H1 (cell line): ENCODE measurements at regions not wholly inside any gene's neighbourhood (a gene's known extent, or its start where the extent isn't known, plus 50 kb on each side); places are given as distances from the start of the nearest gene placed in this dataset.

ENCODE experiments used
- CTCF ChIA-PET: fragments of 300-600 bp; sonication (Branson Sonifier 250); formaldehyde crosslinking; loops from one replicate; lab custom pipeline; 2021; ENCODE audit not compliant: partially characterized antibody; lab: Charles Lee
- POLR2A ChIA-PET: fragments of 300-600 bp; sonication (Branson Sonifier 250); formaldehyde crosslinking; loops from one replicate; lab custom pipeline; 2021; ENCODE audit warnings: inconsistent platforms; ENCODE audit not compliant: partially characterized antibody; lab: Charles Lee
- DNase-seq, 2 experiments: peaks; one replicate each; pipeline versions ENCODE4 v3.0.0 to v3.0.0-alpha.2; 2010 to 2022; ENCODE audit warnings: low spot score in 2 of 2, low read depth in 1 of 2, mixed read lengths in 1 of 2
- FAIRE-seq: peaks from 2 replicates; lab custom pipeline; 2011; peaks lifted over from hg19 to GRCh38; lab: Jason Lieb, UNC
- H2AFZ ChIP-seq: 2 replicates; pipeline ENCODE4 v1.8.1; 2012; ENCODE audit warnings: low read length, inconsistent platforms
- H2AK5ac ChIP-seq: 2 replicates; pipeline ENCODE4 v1.6.1; 2013; ENCODE audit warnings: low read depth, low read length
- H2BK120ac ChIP-seq: replicated peaks from 2 replicates; pipeline ENCODE3; 2013; ENCODE audit warnings: low read depth, low read length, inconsistent platforms
- H2BK12ac ChIP-seq: 2 replicates; pipeline ENCODE4 v1.6.1; 2013; ENCODE audit warnings: low read depth, low read length
- H2BK15ac ChIP-seq: 2 replicates; pipeline ENCODE4 v1.6.1; 2013; ENCODE audit warnings: low read length
- H2BK20ac ChIP-seq: 2 replicates; pipeline ENCODE4 v1.6.1; 2013; ENCODE audit warnings: low read length
- H2BK5ac ChIP-seq: 2 replicates; pipeline ENCODE4 v1.6.1; 2013; ENCODE audit warnings: low read depth, low read length
- H3K14ac ChIP-seq: 2 replicates; pipeline ENCODE4 v1.6.1; 2013; ENCODE audit warnings: inconsistent platforms; ENCODE audit not compliant: insufficient read length
- H3K18ac ChIP-seq: 2 replicates; pipeline ENCODE4 v1.6.1; 2013; ENCODE audit warnings: low read length; ENCODE audit errors: extremely low read depth
- H3K23ac ChIP-seq: 2 replicates; pipeline ENCODE4 v1.6.1; 2013; ENCODE audit warnings: inconsistent platforms; ENCODE audit not compliant: insufficient read length
- H3K23me2 ChIP-seq: 2 replicates; pipeline ENCODE4 v1.6.1; 2013; ENCODE audit warnings: low read depth, low read length
- H3K27ac ChIP-seq: 2 replicates; pipeline ENCODE4 v1.6.1; 2011; ENCODE audit warnings: low read depth, low read length, inconsistent platforms
- H3K27me3 ChIP-seq, 4 experiments: replicated peaks in 1 of 4; 1 replicate in 1 of 4; 2 replicates in 3 of 4; pipeline versions ENCODE4 v1.6.1 to v1.8.1; 2011 to 2013; ENCODE audit warnings: low read length in 3 of 4, mild to moderate bottlenecking in 3 of 4, inconsistent platforms in 2 of 4, mixed read lengths in 2 of 4, moderate library complexity in 1 of 4; ENCODE audit not compliant: control insufficient read depth in 3 of 4, insufficient read depth in 3 of 4; ENCODE audit errors: extremely low read depth in 1 of 4
- H3K36me3 ChIP-seq, 4 experiments: 2 replicates each; pipeline versions ENCODE4 v1.6.1 to v1.8.1; 2011 to 2013; ENCODE audit warnings: mild to moderate bottlenecking in 4 of 4, low read length in 3 of 4, moderate library complexity in 2 of 4, control low read depth in 1 of 4, inconsistent platforms in 1 of 4; ENCODE audit not compliant: insufficient read depth in 4 of 4, control insufficient read depth in 2 of 4
- H3K4ac ChIP-seq: replicated peaks from 2 replicates; pipeline ENCODE3; 2013; ENCODE audit warnings: low read length, low read depth, mixed read lengths, inconsistent platforms; ENCODE audit not compliant: insufficient read length
- H3K4me1 ChIP-seq, 4 experiments: replicated peaks in 1 of 4; 1 replicate in 1 of 4; 2 replicates in 3 of 4; pipeline versions ENCODE4 v1.6.1 to v1.8.1; 2011 to 2013; ENCODE audit warnings: low read length in 3 of 4, inconsistent platforms in 2 of 4, mixed read lengths in 1 of 4; ENCODE audit not compliant: insufficient read depth in 4 of 4, control insufficient read depth in 3 of 4
- H3K4me2 ChIP-seq, 2 experiments: 2 replicates each; pipeline versions ENCODE4 v1.6.1 to v1.8.1; 2011 to 2013; ENCODE audit warnings: low read depth in 2 of 2, low read length in 2 of 2, control low read depth in 1 of 2, inconsistent platforms in 1 of 2, mild to moderate bottlenecking in 1 of 2; ENCODE audit not compliant: insufficient read depth in 1 of 2
- H3K4me3 ChIP-seq, 4 experiments: fragments of 200-600, 300-600 bp in 1 of 4; sonication (generic), shearing (Covaris generic), sonication (Bioruptor Twin) in 1 of 4; 2 replicates each; pipeline versions ENCODE4 v1.5.1 to v1.8.1; 2011 to 2016; ENCODE audit warnings: low read length in 4 of 4, low read depth in 3 of 4, control low read depth in 2 of 4, inconsistent platforms in 2 of 4, mild to moderate bottlenecking in 2 of 4, mixed read lengths in 1 of 4, moderate library complexity in 1 of 4; ENCODE audit not compliant: insufficient read depth in 2 of 4; ENCODE audit errors: extremely low read depth in 1 of 4
- H3K56ac ChIP-seq: replicated peaks from 2 replicates; pipeline ENCODE3; 2013; ENCODE audit warnings: low read depth, mild to moderate bottlenecking, mixed read lengths, low read length, inconsistent platforms; ENCODE audit not compliant: insufficient read length
- H3K79me1 ChIP-seq: 2 replicates; pipeline ENCODE4 v1.6.1; 2013; ENCODE audit warnings: low read depth, low read length, control low read depth
- H3K79me2 ChIP-seq, 2 experiments: 2 replicates each; pipeline versions ENCODE4 v1.6.1 to v1.8.1; 2012 to 2013; ENCODE audit warnings: low read length in 2 of 2, mild to moderate bottlenecking in 2 of 2, inconsistent platforms in 1 of 2; ENCODE audit not compliant: insufficient read depth in 2 of 2, control insufficient read depth in 1 of 2
- H3K9ac ChIP-seq, 4 experiments: replicated peaks in 1 of 4; 1 replicate in 1 of 4; 2 replicates in 3 of 4; pipeline versions ENCODE4 v1.6.1 to v1.8.1; 2011 to 2013; ENCODE audit warnings: low read depth in 3 of 4, low read length in 3 of 4, control low read depth in 2 of 4, mild to moderate bottlenecking in 2 of 4, moderate library complexity in 2 of 4, inconsistent platforms in 1 of 4; ENCODE audit errors: extremely low read depth in 1 of 4
- H3K9me3 ChIP-seq, 2 experiments: 2 replicates each; pipeline versions ENCODE4 v1.6.1 to v1.8.1; 2012 to 2013; ENCODE audit warnings: mild to moderate bottlenecking in 2 of 2, moderate library complexity in 2 of 2, control low read depth in 1 of 2, inconsistent platforms in 1 of 2, low read depth in 1 of 2, low read length in 1 of 2, mixed read lengths in 1 of 2; ENCODE audit not compliant: insufficient read depth in 2 of 2
- H4K20me1 ChIP-seq, 2 experiments: replicated peaks in 1 of 2; 2 replicates each; pipeline versions ENCODE3 to v1.8.1; 2011 to 2013; ENCODE audit warnings: inconsistent platforms in 2 of 2, low read length in 2 of 2, mild to moderate bottlenecking in 1 of 2; ENCODE audit not compliant: insufficient read depth in 2 of 2, control insufficient read depth in 1 of 2
- H4K5ac ChIP-seq: 2 replicates; pipeline ENCODE4 v1.6.1; 2013; ENCODE audit warnings: low read length, low read depth, mixed read lengths, inconsistent platforms; ENCODE audit not compliant: insufficient read length
- H4K8ac ChIP-seq: 2 replicates; pipeline ENCODE4 v1.8.0; 2013; ENCODE audit warnings: mild to moderate bottlenecking, moderate library complexity, low read length, inconsistent platforms; ENCODE audit not compliant: insufficient read depth; ENCODE audit errors: extremely low read depth
- H4K91ac ChIP-seq: replicated peaks from 2 replicates; pipeline ENCODE3; 2013; ENCODE audit warnings: low read length, mixed read lengths, inconsistent platforms; ENCODE audit not compliant: insufficient read length
- ASH2L ChIP-seq: fragments of 200-600, 300-600 bp; sonication (generic); IDR thresholded peaks from one replicate; pipeline ENCODE4 v1.7.1; 2017; ENCODE audit warnings: low read length
- BCL11A ChIP-seq, 2 experiments: IDR thresholded peaks; one replicate each; pipeline ENCODE4 v1.6.1; 2011; ENCODE audit warnings: low read depth in 2 of 2, low read length in 2 of 2, mild to moderate bottlenecking in 2 of 2
- CHD1 ChIP-seq: IDR thresholded peaks from 2 replicates; pipeline ENCODE4 v1.6.1; 2012; ENCODE audit warnings: low read depth, low read length, improper control_type of control experiment
- EP300 ChIP-seq, 2 experiments: IDR thresholded peaks; 1 replicate in 1 of 2; 2 replicates in 1 of 2; pipeline ENCODE4 v1.6.1; 2011 to 2012; ENCODE audit warnings: low read depth in 2 of 2, low read length in 2 of 2, mild to moderate bottlenecking in 2 of 2, borderline replicate concordance in 1 of 2, inconsistent platforms in 1 of 2, moderate library complexity in 1 of 2
- PHF8 ChIP-seq: fragments of 200-600 bp; sonication (generic); conservative IDR thresholded peaks from 2 replicates; pipeline ENCODE4 v1.7.1; 2012; ENCODE audit warnings: low read depth, mild to moderate bottlenecking, inconsistent platforms, low read length, moderate library complexity
- RXRA ChIP-seq: IDR thresholded peaks from 2 replicates; pipeline ENCODE4 v1.6.1; 2011; ENCODE audit warnings: low read depth, mild to moderate bottlenecking, low read length, moderate library complexity; ENCODE audit not compliant: insufficient read depth
- TAF1 ChIP-seq: IDR thresholded peaks from 2 replicates; pipeline ENCODE4 v1.6.1; 2011; ENCODE audit warnings: mild to moderate bottlenecking, low read depth, low read length
- TBP ChIP-seq: IDR thresholded peaks from 2 replicates; pipeline ENCODE4 v1.6.1; 2011; ENCODE audit warnings: low read depth, low read length, improper control_type of control experiment

- no peak for TF ChIP-seq TAF1
- TF ChIP-seq, all 59 proteins: peak for 0
Observed at GRCh38 chr17:53118948-53119347, 703.8 kb upstream of the KIF2B start (continued).

- Histone ChIP-seq H3K9ac (no peak overlapping the region), H2AK5ac (no peak overlapping the region), H3K4me2 (no peak overlapping the region), H2BK12ac (no peak overlapping the region), H3K14ac (no peak overlapping the region), H3K4me1 (no peaks in the 10 kb centered on the region), H4K91ac (no peak overlapping the region), H4K20me1 (no peaks in the 10 kb centered on the region), H3K4me3 (no peak overlapping the region), H3K18ac (no peak overlapping the region), H3K23me2 (no peaks in the 10 kb centered on the region), H4K8ac (no peak overlapping the region), H2BK120ac (no peak overlapping the region), H2AFZ (no peak overlapping the region), H3K27ac (no peak overlapping the region), H2BK5ac (no peak overlapping the region), H3K36me3 (no peaks in the 10 kb centered on the region), H3K9me3 (no peaks in the 10 kb centered on the region), H3K79me1 (no peaks in the 10 kb centered on the region), H2BK15ac (no peak overlapping the region), H4K5ac (no peak overlapping the region), H3K23ac (no peak overlapping the region), H3K27me3 (no peaks in the 10 kb centered on the region), H2BK20ac (no peak overlapping the region), H3K4ac (no peak overlapping the region), H3K79me2 (no peaks in the 10 kb centered on the region), H3K56ac (no peak overlapping the region)
- DNase-seq (no peak), FAIRE-seq (no peak)
- CTCF ChIA-PET: no interaction called here
- POLR2A ChIA-PET: no interaction called here
- no peak for TF ChIP-seq EP300 (IDR thresholded peaks at IDR 0.05; ENCODE audit: borderline replicate concordance in 1 of 2, low read depth in 2 of 2, low read length in 2 of 2)
- no peak for TF ChIP-seq BCL11A (IDR thresholded peaks at IDR 0.05; ENCODE audit: low read depth in 2 of 2, low read length in 2 of 2)
- no peak for TF ChIP-seq ASH2L
- TF ChIP-seq CHD1: no peak
- no peak for TF ChIP-seq TBP
- TF ChIP-seq RXRA: no peak
- TF ChIP-seq PHF8: no peak
Observed at GRCh38 chr17:53106886-53107285, 715.8 kb upstream of the KIF2B start.
